ENCODE measurements at regions not wholly inside any gene's neighbourhood (a gene's known extent, or its start where the extent isn't known, plus 50 kb on each side); places are given as distances from the start of the nearest gene placed in this dataset.
"Not testable (repeated sequence)": the region's sequence is repeated elsewhere in the genome, so short reads cannot be mapped to it uniquely, and the experiment has no call there.

- TF ChIP-seq CTCF (IDR thresholded peaks at IDR 0.05) (no peak), EP300 (IDR thresholded peaks at IDR 0.05) (no peak), POLR2A (IDR thresholded peaks at IDR 0.05) (no peak)
Observed at GRCh38 chr7:118861581-118861980, 637.1 kb downstream of the ANKRD7 start.

GRCh38 chr7:118862740-118863139, 638.2 kb downstream of the ANKRD7 start:
- no peak overlapping the region for H3K27ac ChIP-seq
- no peak for DNase-seq (ENCODE audit: low spot score in 2 of 2)
- no peaks in the 10 kb centered on the region for H3K4me1 ChIP-seq
- H3K27me3 ChIP-seq: no peaks in the 10 kb centered on the region
- no peak for TF ChIP-seq EP300 (IDR thresholded peaks at IDR 0.05)
- no peak for TF ChIP-seq CTCF (IDR thresholded peaks at IDR 0.05)
- no peak for TF ChIP-seq POLR2A (IDR thresholded peaks at IDR 0.05)
- WGBS, 2 donors: 67 to 76% methylated on average over 1 of the region's 1 CpG
- H3K4me3 ChIP-seq: no peak overlapping the region
- H3K36me3 ChIP-seq: no peaks in the 10 kb centered on the region
- H3K9me3 ChIP-seq: peaks cover 0 to 4% (median 0%) of the 10 kb centered on the region in 4 donors

More at GRCh38 chr7:118861581-118861980, 637.1 kb downstream of the ANKRD7 start:
- no peaks in the 10 kb centered on the region for H3K27me3 ChIP-seq
- H3K27ac ChIP-seq: no peak overlapping the region
- peaks cover 0 to 4% (median 0%) of the 10 kb centered on the region in 4 donors for H3K9me3 ChIP-seq
- H3K36me3 ChIP-seq: no peaks in the 10 kb centered on the region
- no peak for DNase-seq (ENCODE audit: low spot score in 2 of 2)
- no peaks in the 10 kb centered on the region for H3K4me1 ChIP-seq
- H3K4me3 ChIP-seq: no peak overlapping the region
- 87% methylated on average over 2 of the region's 2 CpGs for WGBS, 2 donors

- H3K4me3 ChIP-seq: no peak overlapping the region
- no peaks in the 10 kb centered on the region for H3K4me1 ChIP-seq
- 53 to 60% methylated on average over 2 of the region's 2 CpGs for WGBS, 2 donors
Observed at GRCh38 chr7:118863966-118864365, 639.5 kb downstream of the ANKRD7 start.

GRCh38 chr7:118867860-118868259, 643.4 kb downstream of the ANKRD7 start:
- WGBS, 2 donors: 56 to 74% methylated on average over 3 of the region's 3 CpGs

More at GRCh38 chr7:118863966-118864365, 639.5 kb downstream of the ANKRD7 start:
- Histone ChIP-seq H3K27ac (no peak overlapping the region), H3K36me3 (no peaks in the 10 kb centered on the region), H3K27me3 (no peaks in the 10 kb centered on the region), H3K9me3 (no peaks in the 10 kb centered on the region)
- TF ChIP-seq EP300 (IDR thresholded peaks at IDR 0.05) (no peak), POLR2A (IDR thresholded peaks at IDR 0.05) (no peak), CTCF (IDR thresholded peaks at IDR 0.05) (no peak)
- DNase-seq (ENCODE audit: low spot score in 2 of 2): no peak

DNA sequence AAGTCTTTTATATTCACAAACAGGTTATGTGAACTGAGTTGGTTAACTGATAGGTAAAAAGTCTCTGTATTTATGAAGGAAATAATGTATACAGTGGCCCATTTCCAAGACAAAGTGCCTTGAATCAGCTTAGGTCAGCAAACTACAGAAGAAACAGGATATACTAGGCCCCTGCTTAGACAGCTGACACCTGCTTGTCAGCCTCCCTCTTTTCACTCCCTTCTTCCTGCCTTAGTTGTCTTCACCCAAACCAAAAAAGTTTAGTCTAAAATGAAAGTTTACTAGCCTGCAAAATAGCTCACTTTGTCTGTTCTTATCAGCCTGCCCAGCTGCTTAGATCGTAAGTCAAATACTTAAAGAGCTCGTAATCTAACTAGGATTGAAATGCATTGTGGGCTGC, 644.6 kb downstream of the ANKRD7 start:
- 67 to 80% methylated on average over 2 of the region's 2 CpGs for WGBS, 2 donors
- H3K4me3 ChIP-seq; H3K9me3 ChIP-seq; H3K4me1 ChIP-seq; H3K27me3 ChIP-seq; H3K36me3 ChIP-seq; DNase-seq (ENCODE audit: low spot score in 2 of 2); H3K27ac ChIP-seq: not testable (repeated sequence)

More at GRCh38 chr7:118867860-118868259, 643.4 kb downstream of the ANKRD7 start:
- TF ChIP-seq CTCF (IDR thresholded peaks at IDR 0.05) (no peak), POLR2A (IDR thresholded peaks at IDR 0.05) (no peak), EP300 (IDR thresholded peaks at IDR 0.05) (no peak)
- no peak overlapping the region for H3K27ac ChIP-seq
- H3K4me1 ChIP-seq: no peaks in the 10 kb centered on the region
- H3K4me3 ChIP-seq: no peak overlapping the region
- no peaks in the 10 kb centered on the region for H3K36me3 ChIP-seq
- H3K9me3 ChIP-seq: no peaks in the 10 kb centered on the region
- H3K27me3 ChIP-seq: no peaks in the 10 kb centered on the region
- DNase-seq (ENCODE audit: low spot score in 2 of 2): no peak

- 78 to 84% methylated on average over 4 of the region's 4 CpGs for WGBS, 2 donors
- TF ChIP-seq POLR2A (IDR thresholded peaks at IDR 0.05) (no peak), CTCF (IDR thresholded peaks at IDR 0.05) (no peak), EP300 (IDR thresholded peaks at IDR 0.05) (no peak)
Observed at GRCh38 chr7:118870187-118870586, 645.7 kb downstream of the ANKRD7 start.

More at GRCh38 chr7:118870187-118870586, 645.7 kb downstream of the ANKRD7 start:
- H3K27me3 ChIP-seq: no peaks in the 10 kb centered on the region
- H3K4me1 ChIP-seq: no peaks in the 10 kb centered on the region
- no peak overlapping the region for H3K27ac ChIP-seq
- no peak overlapping the region for H3K4me3 ChIP-seq
- DNase-seq (ENCODE audit: low spot score in 2 of 2): no peak
- H3K36me3 ChIP-seq: no peaks in the 10 kb centered on the region
- no peaks in the 10 kb centered on the region for H3K9me3 ChIP-seq

All from tibial nerve (tissue), 4 donors.